OCI-LY1 (cell line): ENCODE measurements at regions not wholly inside any gene's neighbourhood (a gene's known extent, or its start where the extent isn't known, plus 50 kb on each side); places are given as distances from the start of the nearest gene placed in this dataset.

Source experiments
- H2AFZ ChIP-seq: fragments of 200-600 bp; sonication (generic), shearing (Covaris generic); 2 replicates; pipeline ENCODE4 v1.6.0; 2014; ENCODE audit warnings: antibody characterized with exemption, mild to moderate bottlenecking, low read length
- H3F3A ChIP-seq: fragments of 200-600 bp; sonication (generic), shearing (Covaris generic); 2 replicates; pipeline ENCODE4 v1.6.0; 2014; ENCODE audit warnings: mild to moderate bottlenecking, antibody characterized with exemption, low read length, moderate library complexity; ENCODE audit not compliant: insufficient read depth
- H3K27ac ChIP-seq: fragments of 200-600 bp; sonication (generic); 2 replicates; pipeline ENCODE4 v1.5.1; 2014; ENCODE audit warnings: low read length, mixed run types, mild to moderate bottlenecking, low read depth; ENCODE audit not compliant: poor library complexity, severe bottlenecking
- H3K27me3 ChIP-seq: fragments of 200-600 bp; sonication (generic); 2 replicates; pipeline ENCODE4 v1.6.0; 2014; ENCODE audit warnings: antibody characterized with exemption, mild to moderate bottlenecking, low read length, moderate library complexity; ENCODE audit not compliant: insufficient read depth
- H3K36me3 ChIP-seq: fragments of 200-600 bp; sonication (generic); 2 replicates; pipeline ENCODE4 v1.6.1; 2014; ENCODE audit warnings: mild to moderate bottlenecking, antibody characterized with exemption, low read length, moderate library complexity, mixed read lengths; ENCODE audit not compliant: insufficient read depth
- H3K4me1 ChIP-seq: fragments of 200-600 bp; sonication (generic); 2 replicates; pipeline ENCODE4 v1.5.1; 2014; ENCODE audit warnings: mild to moderate bottlenecking, low read length, moderate library complexity; ENCODE audit not compliant: insufficient read depth, severe bottlenecking
- H3K4me2 ChIP-seq: fragments of 200-600 bp; sonication (generic), shearing (Covaris generic); 2 replicates; pipeline ENCODE4 v1.6.1; 2014; ENCODE audit warnings: low read length
- H3K4me3 ChIP-seq: fragments of 200-600 bp; sonication (generic); 2 replicates; pipeline ENCODE4 v1.5.1; 2014; ENCODE audit warnings: low read length, low read depth, mild to moderate bottlenecking, mixed read lengths; ENCODE audit not compliant: poor library complexity, severe bottlenecking
- H3K79me2 ChIP-seq: fragments of 200-600 bp; shearing (Covaris generic); 2 replicates; pipeline ENCODE4 v1.6.1; 2016; ENCODE audit warnings: mixed run types, low read length, mixed read lengths; ENCODE audit not compliant: insufficient read depth
- H3K9ac ChIP-seq: fragments of 200-600 bp; sonication (generic), shearing (Covaris generic); 2 replicates; pipeline ENCODE4 v1.6.1; 2014; ENCODE audit warnings: mild to moderate bottlenecking, low read length, mixed read lengths
- H3K9me2 ChIP-seq: fragments of 200-600 bp; sonication (generic), shearing (Covaris generic); 2 replicates; pipeline ENCODE4 v1.6.1; 2014; ENCODE audit warnings: low read depth, mild to moderate bottlenecking, low read length, mixed read lengths
- H3K9me3 ChIP-seq: fragments of 200-600 bp; shearing (Covaris generic); 2 replicates; pipeline ENCODE4 v1.6.1; 2014; ENCODE audit warnings: low read length, mixed read lengths
- H4K20me1 ChIP-seq: fragments of 200-600 bp; sonication (generic), shearing (Covaris generic); 2 replicates; pipeline ENCODE4 v1.6.0; 2016; ENCODE audit warnings: mild to moderate bottlenecking, low read length; ENCODE audit not compliant: insufficient read depth
- CTCF ChIP-seq: fragments of 200-600 bp; sonication (generic), shearing (Covaris generic); IDR thresholded peaks from 2 replicates; pipeline ENCODE4 v1.5.1; 2017; ENCODE audit warnings: mild to moderate bottlenecking, antibody characterized with exemption, low read length, moderate library complexity, mixed read lengths
- EZH2 ChIP-seq: fragments of 200-600 bp; sonication (generic), shearing (Covaris generic); IDR thresholded peaks from 2 replicates; pipeline ENCODE4 v1.8.0; 2017; ENCODE audit warnings: borderline replicate concordance, mixed run types, mild to moderate bottlenecking, antibody characterized with exemption, low read length, moderate library complexity, mixed read lengths

- Histone ChIP-seq H4K20me1 (no peaks in the 10 kb centered on the region), H3K9ac (no peak overlapping the region), H3K27me3 (0 out of 2 replicates have a peak, but pooled peaks cover 3% of the 10 kb centered on the region), H3K4me1 (no peaks in the 10 kb centered on the region), H3K36me3 (no peaks in the 10 kb centered on the region), H3K9me3 (no peaks in the 10 kb centered on the region), H3K79me2 (no peaks in the 10 kb centered on the region), H3F3A (no peaks in the 10 kb centered on the region), H3K4me2 (no peak overlapping the region), H2AFZ (no peak overlapping the region), H3K9me2 (no peaks in the 10 kb centered on the region), H3K27ac (no peak overlapping the region), H3K4me3 (no peak overlapping the region)
- TF ChIP-seq CTCF (no peak), EZH2 (no peak)
Observed at GRCh38 chr2:120879431-120880295, 144.0 kb downstream of the GLI2 start.

DNA sequence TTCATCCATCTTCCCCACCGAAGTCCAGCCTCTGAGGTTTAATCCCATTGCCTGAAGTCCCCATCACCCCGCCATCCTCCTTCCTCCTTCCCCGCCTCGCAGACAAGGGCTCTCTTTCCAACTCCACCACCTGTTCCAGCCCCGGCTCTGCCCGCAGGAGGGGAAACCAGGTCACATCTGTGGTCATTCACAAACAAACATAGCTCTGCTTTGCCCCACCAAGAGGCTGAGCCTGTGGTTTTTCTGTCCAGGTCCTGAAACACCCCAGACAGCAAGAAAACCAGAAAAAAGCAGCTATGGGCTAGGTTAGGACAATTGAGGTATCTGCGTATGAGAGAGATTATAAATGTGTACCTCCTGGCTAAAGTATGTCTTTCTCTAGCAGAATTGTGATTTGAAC, 144.7 kb downstream of the GLI2 start:
- no peaks in the 10 kb centered on the region for H3K36me3 ChIP-seq
- no peak overlapping the region for H3K4me3 ChIP-seq
- TF ChIP-seq CTCF = no peak
- TF ChIP-seq EZH2 = no peak
- no peak overlapping the region for H3K27ac ChIP-seq
- no peaks in the 10 kb centered on the region for H3K9me3 ChIP-seq
- H3K9ac ChIP-seq = no peak overlapping the region
- no peak overlapping the region for H2AFZ ChIP-seq
- H3K9me2 ChIP-seq = no peaks in the 10 kb centered on the region
- no peak overlapping the region for H3K4me2 ChIP-seq
- H3K4me1 ChIP-seq = no peaks in the 10 kb centered on the region
- 0 out of 2 replicates have a peak, but pooled peaks cover 3% of the 10 kb centered on the region for H3K27me3 ChIP-seq
- no peaks in the 10 kb centered on the region for H3F3A ChIP-seq
- no peaks in the 10 kb centered on the region for H4K20me1 ChIP-seq
- H3K79me2 ChIP-seq = no peaks in the 10 kb centered on the region

DNA sequence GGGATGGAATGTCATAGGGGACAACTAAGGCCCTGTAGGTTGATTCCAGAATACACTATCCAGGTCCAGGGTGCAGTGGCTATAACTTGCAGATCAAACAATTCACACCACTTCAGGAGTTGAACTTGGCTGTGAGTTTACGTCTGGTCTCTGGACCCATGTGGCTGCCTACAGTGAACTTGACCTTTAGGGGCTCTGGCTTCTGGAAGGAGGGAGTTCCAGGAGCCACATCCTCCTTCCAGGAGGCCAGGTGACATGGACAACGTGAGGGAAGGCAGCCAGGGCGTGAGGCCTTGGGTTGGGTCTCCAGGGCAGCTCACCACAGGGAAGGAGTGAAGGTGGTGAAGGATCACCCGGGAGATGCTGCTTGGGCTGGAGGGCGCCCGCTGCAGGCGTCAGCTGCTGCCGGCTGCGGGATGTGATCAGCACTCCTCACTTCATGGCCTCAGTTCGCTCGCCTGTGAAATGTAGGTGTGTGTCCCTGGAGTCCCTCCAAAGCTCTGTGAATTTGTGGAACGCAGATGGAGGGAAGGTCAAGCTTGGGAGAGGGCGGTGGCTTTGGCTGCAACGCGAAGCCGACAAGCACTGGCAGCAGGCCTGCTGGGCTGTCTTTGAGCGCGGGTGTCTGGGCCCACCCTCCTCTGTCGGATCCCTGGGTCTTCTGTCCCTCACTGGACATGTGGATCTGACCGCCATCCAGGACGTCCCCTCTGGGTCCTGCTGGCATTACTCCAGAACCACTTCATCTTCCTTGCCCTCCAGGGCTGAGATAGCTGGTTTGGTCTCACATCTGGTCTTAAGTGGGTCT, 146.5 kb downstream of the GLI2 start:
- H3K27me3 ChIP-seq = peaks cover 8% of the 10 kb centered on the region; the same call in 1 of the 2 replicates
- H3K36me3 ChIP-seq = no peaks in the 10 kb centered on the region
- TF ChIP-seq EZH2 (no peak), CTCF (no peak)
- no peak overlapping the region for H3K9ac ChIP-seq
- no peaks in the 10 kb centered on the region for H3F3A ChIP-seq
- no peaks in the 10 kb centered on the region for H3K79me2 ChIP-seq
- H3K4me2 ChIP-seq = no peak overlapping the region
- no peaks in the 10 kb centered on the region for H3K9me2 ChIP-seq
- no peak overlapping the region for H2AFZ ChIP-seq
- H3K4me3 ChIP-seq = no peak overlapping the region
- H3K4me1 ChIP-seq = no peaks in the 10 kb centered on the region
- H3K9me3 ChIP-seq = no peaks in the 10 kb centered on the region
- no peaks in the 10 kb centered on the region for H4K20me1 ChIP-seq
- no peak overlapping the region for H3K27ac ChIP-seq
